GM19395 (cell line): ENCODE measurements at regions not wholly inside any gene's neighbourhood (a gene's known extent, or its start where the extent isn't known, plus 50 kb on each side); places are given as distances from the start of the nearest gene placed in this dataset.

Source experiments
- ATAC-seq: cut with Tn5 transposase; IDR thresholded peaks from one replicate; pipeline ENCODE4 v1.9.1; 2021; ENCODE audit warnings: mild to moderate bottlenecking, moderate library complexity; ENCODE audit not compliant: unreplicated experiment

DNA sequence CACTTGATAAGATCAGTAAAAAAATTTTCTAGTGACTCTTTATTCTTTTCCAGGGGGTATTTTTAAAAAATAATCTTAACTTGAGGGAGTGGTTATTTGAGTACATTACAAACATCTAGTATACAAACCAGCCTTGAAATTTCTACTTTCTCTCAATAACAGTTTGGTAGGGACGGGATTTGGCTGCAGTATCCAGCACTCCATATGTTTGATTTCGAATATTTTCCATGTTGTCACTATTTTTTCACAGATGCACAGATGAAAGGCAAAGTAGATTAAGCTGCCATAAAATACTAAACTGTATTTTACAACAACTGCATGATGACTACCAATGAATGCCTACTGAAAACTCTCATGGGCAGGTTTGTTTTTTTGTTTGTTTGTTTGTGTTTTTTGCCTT, 225.0 kb downstream of the COX7B2 start:
- ATAC-seq: no peak

DNA sequence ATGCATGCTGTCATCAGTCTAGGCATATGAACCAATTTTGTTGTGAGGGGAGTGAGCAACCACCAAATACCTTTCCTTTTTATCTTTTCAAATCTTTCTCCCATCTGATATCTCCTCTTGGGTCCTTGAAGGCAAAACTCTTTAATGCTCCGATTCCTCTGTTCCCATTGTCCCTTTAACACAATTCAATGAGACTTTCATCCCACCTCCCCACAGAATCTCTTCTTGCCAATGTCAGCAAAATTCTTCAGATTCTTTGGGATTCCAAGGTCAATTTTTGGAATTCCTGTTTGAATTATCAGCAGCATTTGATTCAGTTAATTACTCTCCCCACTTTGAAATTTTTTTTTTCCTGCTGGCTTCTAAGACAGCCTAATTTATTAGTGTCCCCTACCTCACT, 232.7 kb downstream of the COX7B2 start:
- no peak for ATAC-seq

DNA sequence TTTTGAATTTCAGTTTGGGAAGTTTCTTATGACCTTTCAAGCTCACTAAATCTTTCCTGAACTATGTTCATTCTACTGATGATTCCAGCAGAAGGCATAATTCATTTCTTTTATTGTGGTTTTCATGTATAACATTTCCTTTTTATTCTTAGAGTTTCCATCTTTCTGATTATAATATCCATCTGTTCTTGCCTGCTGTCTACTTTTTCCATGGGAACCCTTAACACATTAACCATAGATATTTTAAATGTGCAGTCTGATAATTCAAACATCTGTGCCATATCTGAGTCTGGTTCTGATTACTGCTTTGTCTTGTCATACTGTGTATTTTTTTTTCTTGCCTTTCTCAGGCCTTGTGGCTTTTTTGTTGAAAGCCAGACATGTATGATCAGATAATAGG, 234.7 kb downstream of the COX7B2 start:
- no peak for ATAC-seq

DNA sequence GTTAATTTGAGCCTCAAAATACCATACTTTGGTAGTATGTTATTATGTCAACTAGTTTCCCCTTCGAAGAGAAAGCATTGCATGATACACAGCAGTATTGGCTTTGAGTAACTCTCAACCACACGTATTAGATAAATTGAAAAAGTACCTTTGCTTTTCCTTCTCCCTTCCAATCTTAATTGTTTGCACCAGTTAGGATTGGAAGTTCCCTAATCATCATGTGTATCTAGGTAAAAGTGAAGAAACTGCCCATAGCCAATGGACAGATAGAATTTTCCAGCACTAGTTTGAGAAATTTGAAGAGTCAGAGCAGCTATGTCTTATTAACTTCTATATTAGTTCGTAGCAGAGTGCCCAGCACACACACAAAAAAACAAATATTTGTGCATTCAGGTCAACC, 241.3 kb downstream of the COX7B2 start:
- no peak for ATAC-seq

DNA sequence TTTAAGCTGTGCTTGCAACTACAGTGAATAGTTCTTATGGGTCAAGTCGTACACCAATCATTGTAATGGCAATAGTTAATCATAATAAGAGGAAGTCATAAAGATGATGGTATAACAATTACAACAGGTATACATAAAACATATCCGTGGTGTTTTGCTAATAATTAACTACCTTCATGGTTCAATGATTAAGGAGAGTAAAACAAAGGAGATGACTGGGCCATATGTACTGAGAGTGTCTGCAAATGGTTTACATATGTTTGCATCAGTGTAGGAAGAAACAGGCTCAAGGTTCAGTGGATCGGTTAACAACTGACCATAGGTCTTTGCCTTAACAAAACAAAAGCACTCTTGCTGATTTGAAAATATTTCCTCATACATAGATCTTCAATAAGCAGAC, 253.0 kb downstream of the COX7B2 start:
- no peak for ATAC-seq

DNA sequence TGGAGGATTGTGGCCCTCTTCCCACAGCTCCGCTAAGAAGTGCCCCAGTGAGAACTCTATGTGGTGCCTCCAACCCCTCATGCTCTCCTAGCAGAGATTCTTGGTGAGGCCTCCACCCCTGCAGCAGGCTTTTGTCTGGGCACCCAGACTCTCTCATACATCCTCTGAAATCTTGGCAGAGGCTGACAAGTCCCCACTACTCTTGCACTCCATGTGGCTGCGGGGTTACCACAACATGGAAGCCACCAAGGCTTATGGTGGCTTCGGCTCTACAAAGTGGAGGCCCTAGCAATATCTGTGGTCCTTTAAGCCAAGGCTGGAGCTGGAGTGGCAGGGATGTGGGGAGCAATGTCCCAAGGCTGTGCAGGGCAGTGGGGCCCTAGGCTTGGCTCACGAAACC, 255.2 kb downstream of the COX7B2 start:
- ATAC-seq: no peak

DNA sequence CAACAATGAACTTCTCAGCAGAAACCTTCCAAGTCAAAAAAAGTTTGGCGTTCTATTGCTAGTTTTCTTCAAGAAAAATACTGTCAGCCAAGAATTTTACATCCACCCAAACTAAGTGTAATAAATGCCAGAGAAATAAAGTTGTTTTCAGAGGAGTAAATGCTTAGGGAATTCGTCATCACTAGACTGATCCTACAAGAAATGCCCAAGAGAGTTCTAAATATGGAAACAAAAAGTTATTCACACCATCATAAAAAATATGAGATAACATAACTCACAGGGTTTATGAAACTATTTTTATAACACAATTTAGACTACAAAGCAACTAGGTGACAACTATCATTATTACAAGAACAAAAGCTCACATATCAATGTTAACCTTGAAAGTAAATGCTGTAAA, 259.5 kb upstream of the GABRA2 start:
- no peak for ATAC-seq

DNA sequence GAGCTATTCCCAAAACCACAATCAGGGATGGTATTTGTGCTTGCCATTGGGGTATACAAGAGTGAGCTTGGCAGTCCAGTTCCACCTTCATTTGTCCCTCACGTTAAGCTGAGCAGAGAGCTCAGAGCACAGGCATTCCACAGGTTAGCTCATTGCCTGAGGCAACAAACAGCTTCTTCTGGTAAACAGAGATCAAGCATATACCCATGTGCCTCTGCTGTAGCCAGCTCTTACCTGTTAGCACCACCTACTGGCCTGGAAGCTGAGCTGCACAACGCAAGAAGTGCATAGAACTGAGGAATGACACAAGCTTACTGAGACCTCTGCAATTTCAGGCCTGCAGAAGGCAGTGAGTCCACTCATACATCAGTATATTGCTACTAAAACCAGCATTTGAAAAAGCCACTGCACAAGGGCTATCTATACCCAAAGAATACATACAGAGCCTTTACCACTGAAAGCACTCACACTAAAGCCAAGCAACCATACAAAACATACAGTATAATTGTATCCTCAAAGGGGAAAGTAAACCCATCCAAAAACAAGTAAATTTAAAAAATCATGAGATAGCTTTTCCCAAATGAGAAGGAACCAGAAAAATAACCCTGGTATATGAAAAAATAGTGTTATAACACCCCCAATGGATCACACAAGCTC, 258.3 kb upstream of the GABRA2 start:
- peak; percentile 97 for ATAC-seq

DNA sequence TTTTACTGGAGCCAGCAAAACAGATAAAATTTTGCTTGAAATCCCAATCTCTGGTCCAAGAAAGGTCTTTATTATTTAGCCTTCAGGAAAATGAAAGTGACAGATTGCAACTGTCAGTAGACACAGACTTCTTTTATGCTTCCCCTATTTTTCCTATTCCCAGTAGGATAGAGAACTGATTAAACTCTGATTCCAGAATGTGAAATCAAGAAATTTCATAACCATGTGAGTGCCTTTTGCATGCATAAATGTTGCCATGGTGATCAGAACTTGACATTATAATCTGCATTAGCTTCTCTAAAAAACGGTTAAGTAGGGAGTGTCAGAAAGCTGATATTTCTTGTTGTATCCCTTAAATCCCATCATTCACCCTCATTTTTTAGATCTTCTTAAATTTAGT, 255.2 kb upstream of the GABRA2 start:
- no peak for ATAC-seq
